Lung (tissue), 11 donors: ENCODE measurements at regions not wholly inside any gene's neighbourhood (a gene's known extent, or its start where the extent isn't known, plus 50 kb on each side); places are given as distances from the start of the nearest gene placed in this dataset.

Experiments
- ATAC-seq: fragments of 200-7000 bp; cut with Tn5 transposase; one replicate; pipeline ENCODE4 v1.9.1; 2020; ENCODE audit warnings: moderate number of reproducible peaks; ENCODE audit not compliant: insufficient read depth, low FRiP score
- DNase-seq, 3 donors: peaks; one replicate each; pipeline ENCODE4 v3.0.0-alpha.2; 2013 to 2017
- H3K27ac ChIP-seq, 2 donors: one replicate each; pipeline ENCODE4 v1.5.1; 2013; ENCODE audit warnings: mild to moderate bottlenecking in 2 of 2, moderate library complexity in 2 of 2, control low read depth in 1 of 2, inconsistent platforms in 1 of 2, low read depth in 1 of 2, low read length in 1 of 2
- H3K27me3 ChIP-seq, 3 donors: one replicate each; pipeline ENCODE4 v1.5.1; 2013; ENCODE audit warnings: low read length in 2 of 3; ENCODE audit not compliant: control insufficient read depth in 3 of 3, insufficient read depth in 3 of 3
- H3K36me3 ChIP-seq, 4 donors: one replicate each; pipeline ENCODE4 v1.5.1; 2013; ENCODE audit warnings: low read length in 4 of 4, mild to moderate bottlenecking in 1 of 4, moderate library complexity in 1 of 4; ENCODE audit not compliant: control insufficient read depth in 4 of 4, insufficient read depth in 4 of 4
- H3K4me1 ChIP-seq, 5 donors: one replicate each; pipeline ENCODE4 v1.5.1; 2013; ENCODE audit warnings: low read length in 5 of 5, mild to moderate bottlenecking in 2 of 5, moderate library complexity in 1 of 5; ENCODE audit not compliant: control insufficient read depth in 5 of 5, insufficient read depth in 5 of 5
- H3K4me3 ChIP-seq: one replicate; pipeline ENCODE4 v1.5.1; 2013; ENCODE audit warnings: mild to moderate bottlenecking, control low read depth, moderate library complexity
- H3K9ac ChIP-seq, 2 donors: one replicate each; pipeline ENCODE4 v1.5.1; 2013; ENCODE audit warnings: low read length in 2 of 2, control low read depth in 1 of 2; ENCODE audit not compliant: insufficient read depth in 1 of 2
- H3K9me3 ChIP-seq, 4 donors: one replicate each; pipeline ENCODE4 v1.5.1; 2013; ENCODE audit warnings: low read length in 3 of 4, mild to moderate bottlenecking in 1 of 4, moderate library complexity in 1 of 4; ENCODE audit not compliant: control insufficient read depth in 4 of 4, insufficient read depth in 3 of 4
- WGBS, 2 donors: extraction: QIAGEN DNeasy Blood & Tissue Kit; methylation state at CpG; one replicate each; pipeline ENCODE4 v1.1.7; 2013; 5-methylcytosine and 5-hydroxymethylcytosine counted together
- TF ChIP-seq, protein P1 (sequence below): IDR thresholded peaks from 2 replicates; pipeline ENCODE4 v1.5.1; 2012; ENCODE audit warnings: mild to moderate bottlenecking; ENCODE audit errors: control extremely low read depth, extremely low read depth
- donor health status: control.
- donor health status: control.
- donor health status: Bipolar disorder and iron deficiency.
- donor health status: healthy.
- donor health status: DM: yes; HTN: yes; CAD: no.

DNA sequence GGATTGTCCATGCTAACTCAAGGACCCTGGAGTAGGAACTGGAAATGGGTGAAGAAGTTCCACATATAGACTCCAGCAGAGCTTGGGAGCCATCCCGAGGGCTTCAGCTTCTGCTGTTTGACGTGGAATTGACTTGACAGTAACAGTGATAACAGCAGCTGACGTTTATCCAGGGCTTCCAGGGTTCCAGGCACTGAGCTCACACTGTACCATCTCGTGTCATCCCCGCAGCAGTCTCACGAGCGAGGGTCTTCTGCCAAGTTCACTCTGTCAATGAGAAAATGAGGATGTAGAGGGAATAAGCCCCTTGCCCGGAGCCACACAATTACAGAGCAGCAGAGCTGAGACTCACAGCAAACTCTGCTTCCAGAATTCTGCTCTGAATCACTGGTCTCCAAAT, 447.7 kb downstream of the SIPA1L2 start:
- Histone ChIP-seq H3K36me3 (no peaks in the 10 kb centered on the region), H3K4me3 (no peak overlapping the region), H3K9me3 (no peaks in the 10 kb centered on the region), H3K27me3 (no peaks in the 10 kb centered on the region), H3K9ac (no peak overlapping the region), H3K27ac (no peak overlapping the region), H3K4me1 (peaks cover 0 to 2% (median 0%) of the 10 kb centered on the region in 5 donors)
- TF ChIP-seq, protein P1, sequence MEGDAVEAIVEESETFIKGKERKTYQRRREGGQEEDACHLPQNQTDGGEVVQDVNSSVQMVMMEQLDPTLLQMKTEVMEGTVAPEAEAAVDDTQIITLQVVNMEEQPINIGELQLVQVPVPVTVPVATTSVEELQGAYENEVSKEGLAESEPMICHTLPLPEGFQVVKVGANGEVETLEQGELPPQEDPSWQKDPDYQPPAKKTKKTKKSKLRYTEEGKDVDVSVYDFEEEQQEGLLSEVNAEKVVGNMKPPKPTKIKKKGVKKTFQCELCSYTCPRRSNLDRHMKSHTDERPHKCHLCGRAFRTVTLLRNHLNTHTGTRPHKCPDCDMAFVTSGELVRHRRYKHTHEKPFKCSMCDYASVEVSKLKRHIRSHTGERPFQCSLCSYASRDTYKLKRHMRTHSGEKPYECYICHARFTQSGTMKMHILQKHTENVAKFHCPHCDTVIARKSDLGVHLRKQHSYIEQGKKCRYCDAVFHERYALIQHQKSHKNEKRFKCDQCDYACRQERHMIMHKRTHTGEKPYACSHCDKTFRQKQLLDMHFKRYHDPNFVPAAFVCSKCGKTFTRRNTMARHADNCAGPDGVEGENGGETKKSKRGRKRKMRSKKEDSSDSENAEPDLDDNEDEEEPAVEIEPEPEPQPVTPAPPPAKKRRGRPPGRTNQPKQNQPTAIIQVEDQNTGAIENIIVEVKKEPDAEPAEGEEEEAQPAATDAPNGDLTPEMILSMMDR = no peak
- WGBS, 2 donors = 79 to 90% methylated on average over 8 of the region's 8 CpGs
- no peak for DNase-seq
- no peak for ATAC-seq

DNA sequence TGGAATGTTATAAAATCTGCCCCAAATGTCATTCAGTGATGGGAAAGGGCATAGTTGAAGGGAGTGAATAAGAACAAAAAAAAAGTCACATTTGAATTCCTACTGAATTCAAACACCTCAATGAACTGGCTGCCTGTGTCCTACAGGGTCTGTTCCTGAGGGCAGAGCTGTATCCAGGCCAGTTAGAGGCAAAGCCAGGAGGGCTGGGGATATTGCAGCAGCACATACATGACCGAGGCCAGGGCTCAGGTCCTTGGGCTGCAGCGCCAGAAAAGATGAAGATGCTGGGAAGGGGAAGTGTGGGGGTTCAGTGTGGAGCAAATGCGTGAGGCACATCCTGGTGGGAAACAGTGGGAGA, 449.2 kb downstream of the SIPA1L2 start:
- H3K9ac ChIP-seq = no peak overlapping the region
- H3K27me3 ChIP-seq = no peaks in the 10 kb centered on the region
- no peak overlapping the region for H3K4me3 ChIP-seq
- no peak for ATAC-seq
- no peak for DNase-seq
- no peak overlapping the region for H3K27ac ChIP-seq
- H3K4me1 ChIP-seq = peaks cover 0 to 2% (median 0%) of the 10 kb centered on the region in 5 donors
- WGBS, 2 donors = 87 to 92% methylated on average over 3 of the region's 3 CpGs
- H3K36me3 ChIP-seq = no peaks in the 10 kb centered on the region
- no peaks in the 10 kb centered on the region for H3K9me3 ChIP-seq
- TF ChIP-seq, protein P1 = no peak

DNA sequence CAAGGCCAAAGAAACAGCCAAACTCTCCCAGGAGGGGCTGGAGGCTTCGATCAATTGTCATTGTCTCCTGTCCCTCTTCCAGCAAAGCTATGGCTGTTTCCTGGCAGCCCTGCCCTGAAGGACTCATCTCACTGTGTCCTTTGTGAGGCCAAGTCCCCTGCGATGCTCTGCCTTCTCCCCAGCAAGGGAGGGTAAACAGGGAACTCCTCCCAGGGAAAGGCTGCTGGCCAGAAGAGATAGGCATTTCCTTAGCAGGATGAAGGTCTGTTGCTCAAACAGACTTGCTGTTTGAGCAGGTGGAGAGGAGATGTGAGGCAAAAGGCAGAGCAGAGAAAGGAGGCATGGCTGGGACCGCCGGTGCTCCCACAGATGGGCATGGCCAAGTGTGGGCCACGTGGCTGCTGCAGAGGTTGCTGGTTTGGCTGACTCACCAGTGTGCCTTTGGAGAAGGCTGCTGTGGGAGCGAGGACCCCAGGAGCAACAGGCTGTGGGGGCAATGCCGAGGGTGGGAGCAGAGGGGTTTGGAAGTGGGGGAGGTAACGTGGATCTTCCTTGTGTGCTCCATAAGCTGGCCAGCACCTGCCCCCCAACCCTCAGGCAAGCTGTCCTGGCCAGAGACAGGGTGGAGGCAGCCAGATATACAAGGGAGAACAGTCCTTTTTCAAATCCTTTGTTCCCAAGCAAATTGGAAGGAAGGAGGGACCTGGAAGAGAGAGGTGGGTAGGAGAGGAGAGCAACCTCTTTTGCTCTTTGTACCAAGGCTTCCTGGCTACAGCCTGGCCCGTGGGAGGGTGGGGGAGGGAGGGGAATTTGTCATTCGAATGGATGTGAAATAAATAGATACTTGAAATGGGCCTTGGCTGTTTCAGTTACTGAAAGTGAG, 449.8 kb downstream of the SIPA1L2 start:
- H3K9me3 ChIP-seq = no peaks in the 10 kb centered on the region
- H3K36me3 ChIP-seq = no peaks in the 10 kb centered on the region
- no peaks in the 10 kb centered on the region for H3K27me3 ChIP-seq
- no peak overlapping the region for H3K27ac ChIP-seq
- TF ChIP-seq, protein P1 = no peak
- ATAC-seq (no peak), DNase-seq (no peak)
- no peak overlapping the region for H3K4me3 ChIP-seq
- 65 to 75% methylated on average over 10 of the region's 10 CpGs for WGBS, 2 donors
- peaks cover 0 to 2% (median 0%) of the 10 kb centered on the region in 5 donors for H3K4me1 ChIP-seq
- no peak overlapping the region for H3K9ac ChIP-seq

DNA sequence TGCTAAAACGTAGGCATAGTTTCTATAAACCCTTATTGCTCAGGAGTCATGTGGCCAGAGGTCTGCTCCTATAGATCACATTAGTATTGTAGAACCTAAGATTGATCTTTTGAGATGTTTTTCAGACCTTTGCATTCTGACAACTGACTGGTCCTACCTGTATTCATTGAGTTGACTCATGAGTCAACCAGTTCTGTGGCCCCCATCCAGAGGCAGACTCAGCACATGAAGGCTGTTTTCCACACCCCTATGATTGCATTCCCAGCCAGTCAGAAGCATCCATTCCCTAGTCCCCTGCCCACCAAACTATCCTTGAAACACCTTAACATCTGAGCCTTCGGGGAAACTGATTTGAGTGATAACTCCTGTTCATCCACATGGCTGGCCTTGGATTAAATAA, 451.7 kb downstream of the SIPA1L2 start:
- WGBS, 2 donors = 92 to 93% methylated on average over 2 of the region's 2 CpGs
- H3K9me3 ChIP-seq = no peaks in the 10 kb centered on the region
- TF ChIP-seq, protein P1 = no peak
- H3K9ac ChIP-seq = no peak overlapping the region
- H3K4me3 ChIP-seq = no peak overlapping the region
- H3K36me3 ChIP-seq = no peaks in the 10 kb centered on the region
- DNase-seq (no peak), ATAC-seq (no peak)
- H3K27ac ChIP-seq = no peak overlapping the region
- no peaks in the 10 kb centered on the region for H3K27me3 ChIP-seq
- peaks cover 0 to 2% (median 0%) of the 10 kb centered on the region in 5 donors for H3K4me1 ChIP-seq
